ENCODE measurements at regions not wholly inside any gene's neighbourhood (a gene's known extent, or its start where the extent isn't known, plus 50 kb on each side); places are given as distances from the start of the nearest gene placed in this dataset.

- no peak for TF ChIP-seq EP300 (IDR thresholded peaks at IDR 0.05)
- no peak for TF ChIP-seq CTCF (IDR thresholded peaks at IDR 0.05)
Measured at GRCh38 chr20:59421920-59422637, 121.7 kb downstream of the EDN3 start.

All from tibial nerve (tissue), 4 donors.